Left lung (tissue), 4 donors: ENCODE measurements at regions not wholly inside any gene's neighbourhood (a gene's known extent, or its start where the extent isn't known, plus 50 kb on each side); places are given as distances from the start of the nearest gene placed in this dataset.

Source experiments
- ATAC-seq: fragments of 200-7000 bp; cut with Tn5 transposase; one replicate; pipeline ENCODE4 v1.9.1; 2020; ENCODE audit warnings: moderate library complexity
- DNase-seq, 4 donors: peaks; one replicate each; pipeline ENCODE4 v3.0.0-alpha.2; 2013 to 2020
- H3K27ac ChIP-seq, 2 donors: fragments of 200-600 bp; sonication (generic) in 1 of 2; one replicate each; pipeline versions ENCODE4 v1.5.0 to v1.8.0; 2020 to 2021
- H3K27me3 ChIP-seq, 2 donors: fragments of 200-600 bp; sonication (generic) in 1 of 2; one replicate each; pipeline versions ENCODE4 v1.5.0 to v1.8.0; 2020 to 2021
- H3K36me3 ChIP-seq, 2 donors: fragments of 200-600 bp; sonication (generic) in 1 of 2; one replicate each; pipeline versions ENCODE4 v1.5.0 to v1.8.0; 2020 to 2021
- H3K4me1 ChIP-seq, 2 donors: fragments of 200-600 bp; one replicate each; pipeline ENCODE4 v1.8.0; 2021
- H3K4me3 ChIP-seq, 2 donors: fragments of 200-600 bp; sonication (generic) in 1 of 2; one replicate each; pipeline versions ENCODE4 v1.5.0 to v1.8.0; 2020 to 2021; ENCODE audit warnings: mild to moderate bottlenecking in 1 of 2
- H3K9me3 ChIP-seq, 2 donors: fragments of 200-600 bp; sonication (generic) in 1 of 2; one replicate each; pipeline versions ENCODE4 v1.5.0 to v1.8.0; 2020 to 2021
- CTCF ChIP-seq, 2 donors: fragments of 200-600 bp; sonication (generic) in 1 of 2; IDR thresholded peaks; one replicate each; pipeline versions ENCODE4 v1.5.0 to v1.8.0; 2021; ENCODE audit warnings: antibody characterized with exemption in 2 of 2
- intact Hi-C, 2 donors: fragments of 100-400 bp; cut with DNase I; formaldehyde crosslinking; loops; one replicate each; pipeline versions ENCODE4 v1.11.2 to v1.14.2; 2022
- donor health status: DM: no; HTN: yes; CAD: no.
- donor health status: DM: no; HTN: no; CAD: no.

GRCh38 chr6:81818901-81819361, 66.5 kb upstream of the TENT5A start:
- TF ChIP-seq CTCF (IDR thresholded peaks at IDR 0.05) = no peak
- Histone ChIP-seq H3K4me1 (peaks cover 4 to 7% of the 10 kb centered on the region in 2 donors), H3K27ac (no peak overlapping the region), H3K36me3 (no peaks in the 10 kb centered on the region), H3K9me3 (no peaks in the 10 kb centered on the region), H3K27me3 (no peaks in the 10 kb centered on the region), H3K4me3 (no peak overlapping the region)
- ATAC-seq (no peak), DNase-seq (no peak)
- intact Hi-C loops = no loop called here

- no peaks in the 10 kb centered on the region for H3K9me3 ChIP-seq
- TF ChIP-seq CTCF (IDR thresholded peaks at IDR 0.05) = no peak
- intact Hi-C loops = no loop called here
- H3K4me1 ChIP-seq = peaks cover 7 to 23% of the 10 kb centered on the region in 2 donors
- no peak for DNase-seq
- H3K27ac ChIP-seq = no peak overlapping the region
- H3K36me3 ChIP-seq = no peaks in the 10 kb centered on the region
- ATAC-seq = no peak
- H3K4me3 ChIP-seq = no peak overlapping the region
- H3K27me3 ChIP-seq = no peaks in the 10 kb centered on the region
Measured at GRCh38 chr6:81816380-81816779, 63.9 kb upstream of the TENT5A start.

- no peak overlapping the region for H3K27ac ChIP-seq
- no peaks in the 10 kb centered on the region for H3K27me3 ChIP-seq
- no peaks in the 10 kb centered on the region for H3K9me3 ChIP-seq
- peak; percentile 85 for ATAC-seq
- H3K4me3 ChIP-seq = no peak overlapping the region
- DNase-seq = peak in 1 of 4 donors; percentile 34
- H3K36me3 ChIP-seq = no peaks in the 10 kb centered on the region
- H3K4me1 ChIP-seq = peaks cover 7 to 31% of the 10 kb centered on the region in 2 donors
- TF ChIP-seq CTCF (IDR thresholded peaks at IDR 0.05) = no peak
- intact Hi-C loops = no loop called here
Measured at GRCh38 chr6:81814370-81815076, 62.0 kb upstream of the TENT5A start.

GRCh38 chr6:81813305-81813704, 60.8 kb upstream of the TENT5A start:
- no peak for DNase-seq
- no peak overlapping the region for H3K4me3 ChIP-seq
- intact Hi-C loops = no loop called here

GRCh38 chr6:81812401-81812800, 59.9 kb upstream of the TENT5A start:
- H3K4me3 ChIP-seq = no peak overlapping the region
- no peak for ATAC-seq
- DNase-seq = no peak
- H3K4me1 ChIP-seq = peaks cover 7 to 44% of the 10 kb centered on the region in 2 donors
- no peaks in the 10 kb centered on the region for H3K9me3 ChIP-seq
- H3K27me3 ChIP-seq = no peaks in the 10 kb centered on the region
- no peaks in the 10 kb centered on the region for H3K36me3 ChIP-seq
- intact Hi-C loops = no loop called here
- peak overlapping the region; percentile 15 to 39 for H3K27ac ChIP-seq
- TF ChIP-seq CTCF (IDR thresholded peaks at IDR 0.05) = no peak

More at GRCh38 chr6:81813305-81813704, 60.8 kb upstream of the TENT5A start:
- Histone ChIP-seq H3K4me1 (peaks cover 7 to 44% of the 10 kb centered on the region in 2 donors), H3K9me3 (no peaks in the 10 kb centered on the region), H3K27ac (no peak overlapping the region), H3K27me3 (no peaks in the 10 kb centered on the region), H3K36me3 (no peaks in the 10 kb centered on the region)
- no peak for ATAC-seq
- no peak for TF ChIP-seq CTCF (IDR thresholded peaks at IDR 0.05)
